Activated CD8-positive, alpha-beta T cell treated with anti-CD3 and anti-CD28 coated beads for 36 hours (primary cell): ENCODE measurements at regions not wholly inside any gene's neighbourhood (a gene's known extent, or its start where the extent isn't known, plus 50 kb on each side); places are given as distances from the start of the nearest gene placed in this dataset.
"Not testable (repeated sequence)": the region's sequence is repeated elsewhere in the genome, so short reads cannot be mapped to it uniquely, and the experiment has no call there.

Experiments
- ATAC-seq: fragments of 200-7000 bp; cut with Tn5 transposase; one replicate; pipeline ENCODE4 v1.10.0; 2021; ENCODE audit warnings: mild to moderate bottlenecking, moderate library complexity
- CTCF ChIA-PET: fragments of 350-600 bp; sonication (Branson Sonifier 250); formaldehyde crosslinking; loops from one replicate; lab custom pipeline; 2021; ENCODE audit warnings: antibody characterized with exemption; lab: Charles Lee
- POLR2A ChIA-PET: fragments of 350-600 bp; sonication (Branson Sonifier 250); formaldehyde crosslinking; loops from one replicate; lab custom pipeline; 2021; ENCODE audit warnings: antibody characterized with exemption; lab: Charles Lee
- DNase-seq: peaks from one replicate; pipeline ENCODE4 v3.0.0-alpha.2; 2020
- H3K27ac Mint-ChIP-seq: one replicate; pipeline ENCODE4 v1.8.0; 2021; ENCODE audit warnings: mild to moderate bottlenecking, mixed read lengths
- H3K27me3 Mint-ChIP-seq: one replicate; pipeline ENCODE4 v1.8.0; 2021; ENCODE audit warnings: mixed read lengths
- H3K36me3 Mint-ChIP-seq: one replicate; pipeline ENCODE4 v1.8.0; 2021; ENCODE audit warnings: low read depth, mixed read lengths
- H3K4me1 Mint-ChIP-seq: one replicate; pipeline ENCODE4 v1.8.0; 2021; ENCODE audit warnings: low read depth, mixed read lengths
- H3K4me3 Mint-ChIP-seq: one replicate; pipeline ENCODE4 v1.8.0; 2021; ENCODE audit warnings: mild to moderate bottlenecking, moderate library complexity, mixed read lengths
- H3K9me3 Mint-ChIP-seq: one replicate; pipeline ENCODE4 v1.8.0; 2021; ENCODE audit warnings: mixed read lengths
- CTCF ChIP-seq: fragments of 200-600 bp; IDR thresholded peaks from one replicate; pipeline ENCODE4 v1.8.0; 2022; ENCODE audit warnings: antibody characterized with exemption, mild to moderate bottlenecking
- intact Hi-C: fragments of 100-400 bp; cut with micrococcal nuclease; formaldehyde crosslinking; loops from one replicate; pipeline ENCODE4 v1.10.0; 2022

GRCh38 chr20:54928564-54928963 is 453.2 kb downstream of the DOK5 start:
- Mint-ChIP-seq H3K9me3 (peaks cover 5% of the 10 kb centered on the region), H3K27me3 (no peaks in the 10 kb centered on the region), H3K4me3 (no peak overlapping the region), H3K4me1 (no peaks in the 10 kb centered on the region), H3K27ac (no peak overlapping the region), H3K36me3 (no peaks in the 10 kb centered on the region)
- DNase-seq (no peak), ATAC-seq (no peak)
- POLR2A ChIA-PET, result no interaction called here
- CTCF ChIA-PET, result no interaction called here
- intact Hi-C loops, result no loop called here
- TF ChIP-seq CTCF, result no peak

- H3K9me3 Mint-ChIP-seq, result peaks cover 5% of the 10 kb centered on the region
- no peaks in the 10 kb centered on the region for H3K27me3 Mint-ChIP-seq
- intact Hi-C loops, result no loop called here
Measured at GRCh38 chr20:54922636-54923035, 447.2 kb downstream of the DOK5 start.

GRCh38 chr20:54922096-54922495 is 446.7 kb downstream of the DOK5 start:
- Mint-ChIP-seq H3K27ac (no peak overlapping the region), H3K27me3 (no peaks in the 10 kb centered on the region), H3K36me3 (no peaks in the 10 kb centered on the region), H3K4me3 (no peak overlapping the region), H3K4me1 (no peaks in the 10 kb centered on the region), H3K9me3 (peaks cover 5% of the 10 kb centered on the region)
- no peak for ATAC-seq
- CTCF ChIA-PET, result no interaction called here
- TF ChIP-seq CTCF, result no peak
- DNase-seq, result no peak
- intact Hi-C loops, result no loop called here
- POLR2A ChIA-PET, result no interaction called here

More at GRCh38 chr20:54922636-54923035, 447.2 kb downstream of the DOK5 start:
- Mint-ChIP-seq H3K4me3 (no peak overlapping the region), H3K36me3 (no peaks in the 10 kb centered on the region), H3K4me1 (no peaks in the 10 kb centered on the region), H3K27ac (no peak overlapping the region)
- no peak for ATAC-seq
- TF ChIP-seq CTCF, result no peak
- no peak for DNase-seq
- POLR2A ChIA-PET, result no interaction called here
- CTCF ChIA-PET, result no interaction called here

GRCh38 chr20:54920491-54920890 is 445.1 kb downstream of the DOK5 start:
- Mint-ChIP-seq H3K4me3 (no peak overlapping the region), H3K27me3 (no peaks in the 10 kb centered on the region), H3K4me1 (no peaks in the 10 kb centered on the region), H3K36me3 (no peaks in the 10 kb centered on the region), H3K27ac (no peak overlapping the region), H3K9me3 (peaks cover 5% of the 10 kb centered on the region)
- ChIA-PET POLR2A (no interaction called here), CTCF (no interaction called here)
- DNase-seq (no peak), ATAC-seq (no peak)
- intact Hi-C loops, result no loop called here
- no peak for TF ChIP-seq CTCF

GRCh38 chr20:54918993-54919392 is 443.6 kb downstream of the DOK5 start:
- CTCF ChIA-PET, intact Hi-C loops, H3K4me1 Mint-ChIP-seq, H3K9me3 Mint-ChIP-seq, H3K27me3 Mint-ChIP-seq, ATAC-seq, H3K36me3 Mint-ChIP-seq, DNase-seq, POLR2A ChIA-PET, H3K27ac Mint-ChIP-seq, H3K4me3 Mint-ChIP-seq: not testable (repeated sequence)

GRCh38 chr20:54914995-54915394 is 439.6 kb downstream of the DOK5 start:
- TF ChIP-seq CTCF, result no peak
- intact Hi-C loops, result no loop called here
- Mint-ChIP-seq H3K27ac (no peak overlapping the region), H3K9me3 (peaks cover 5% of the 10 kb centered on the region), H3K27me3 (no peaks in the 10 kb centered on the region), H3K4me3 (no peak overlapping the region), H3K4me1 (no peaks in the 10 kb centered on the region), H3K36me3 (no peaks in the 10 kb centered on the region)
- ChIA-PET POLR2A (no interaction called here), CTCF (no interaction called here)
- ATAC-seq (no peak), DNase-seq (no peak)
